ENCODE measurements at regions not wholly inside any gene's neighbourhood (a gene's known extent, or its start where the extent isn't known, plus 50 kb on each side); places are given as distances from the start of the nearest gene placed in this dataset.

DNA sequence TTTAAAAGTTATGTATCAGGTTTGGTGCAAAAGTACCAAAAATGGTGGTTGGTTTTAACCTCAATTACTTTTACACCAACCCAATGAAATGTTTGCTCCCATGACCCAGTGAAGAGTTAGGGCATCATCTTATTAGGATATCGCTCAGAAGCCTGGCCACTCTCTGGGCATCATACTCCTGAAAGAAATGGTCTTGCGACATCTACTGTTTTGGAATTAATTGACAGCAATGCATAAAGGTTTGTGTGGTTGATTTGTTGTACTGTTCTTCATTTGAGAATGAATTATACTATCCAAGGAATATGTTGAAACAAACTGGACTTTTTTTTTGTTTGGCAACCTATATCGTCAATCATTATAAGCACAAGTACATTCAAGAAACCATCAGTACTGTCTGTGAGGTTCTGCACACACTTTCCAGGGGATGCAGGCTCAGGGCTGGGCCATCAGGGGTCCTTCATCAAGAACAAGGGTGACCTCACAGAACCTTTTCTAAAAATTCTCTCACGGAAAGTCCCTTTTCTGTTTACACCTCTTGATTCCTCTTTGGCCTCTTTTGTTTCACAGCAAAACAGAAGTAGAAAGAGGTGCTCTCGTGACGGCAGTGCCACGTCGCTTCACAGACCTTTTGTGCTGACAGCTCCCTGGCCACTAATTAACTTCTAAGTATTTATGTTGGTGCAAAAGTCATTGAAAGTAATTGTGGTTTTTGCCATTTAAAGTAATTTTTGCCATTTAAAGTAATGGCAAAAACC lies 117.2 kb upstream of the KLF6 start:
- DNase-seq (ENCODE audit: low read depth), result no peak

- DNase-seq (ENCODE audit: low read depth), result no peak
These were observed 116.4 kb upstream of the KLF6 start for GRCh38 chr10:3901370-3901769.

- no peak for DNase-seq (ENCODE audit: low read depth)
These were observed 115.4 kb upstream of the KLF6 start for GRCh38 chr10:3900391-3900790.

GRCh38 chr10:3898821-3899220 lies 113.8 kb upstream of the KLF6 start:
- DNase-seq (ENCODE audit: low read depth), result no peak

GRCh38 chr10:3897156-3897555 lies 112.1 kb upstream of the KLF6 start:
- no peak for DNase-seq (ENCODE audit: low read depth)

DNA sequence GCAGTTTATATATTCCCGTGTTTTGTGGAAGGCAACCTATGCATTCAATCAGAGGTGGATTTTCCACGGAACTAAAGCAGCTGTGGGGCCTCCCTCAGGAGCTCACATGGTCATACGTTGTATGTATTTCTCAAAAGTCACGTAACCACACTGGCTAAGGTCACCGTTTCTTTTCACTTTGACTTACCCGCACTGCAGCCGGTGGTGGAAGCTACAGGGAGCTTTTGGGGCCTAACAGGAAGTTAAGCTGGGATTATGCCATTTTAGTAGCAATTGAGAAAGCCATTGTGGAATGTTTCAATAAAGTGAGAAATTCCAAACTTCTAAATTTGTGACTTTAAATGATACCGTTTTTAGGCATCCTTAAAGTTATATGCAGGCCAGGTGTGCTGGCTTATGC lies 111.2 kb upstream of the KLF6 start:
- no peak for DNase-seq (ENCODE audit: low read depth)

DNA sequence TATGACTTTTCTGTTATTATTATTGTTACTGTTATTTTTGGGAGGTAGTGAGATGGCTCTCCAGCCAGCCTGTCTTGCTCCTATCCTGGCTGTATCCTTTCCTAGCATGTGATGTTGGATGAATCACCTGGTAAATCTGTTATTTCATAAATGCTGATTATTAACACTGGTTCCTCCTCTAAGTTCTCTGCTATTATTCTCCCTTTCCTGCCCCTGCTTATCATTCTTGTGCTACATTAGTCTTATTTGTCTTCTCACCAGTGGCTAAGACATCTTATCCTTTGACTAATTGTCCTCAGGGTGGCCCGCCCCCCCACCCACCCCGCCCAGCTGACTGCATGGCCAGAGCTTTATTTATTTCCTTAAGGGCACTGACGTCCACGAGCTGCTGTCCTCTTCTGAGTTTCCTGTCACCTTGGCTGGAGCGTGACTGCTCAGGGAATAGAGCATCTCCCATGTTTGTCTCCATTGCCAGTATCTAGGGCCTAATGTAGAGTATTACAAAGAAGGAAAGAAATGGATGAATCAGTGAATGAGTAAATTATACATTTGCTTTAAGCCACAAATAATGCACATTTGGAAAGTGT lies 110.1 kb upstream of the KLF6 start:
- no peak for DNase-seq (ENCODE audit: low read depth)

GRCh38 chr10:3893901-3894563 lies 109.0 kb upstream of the KLF6 start:
- no peak for DNase-seq (ENCODE audit: low read depth)

- DNase-seq (ENCODE audit: low read depth), result no peak
These were observed 107.7 kb upstream of the KLF6 start for GRCh38 chr10:3892440-3893425.

DNA sequence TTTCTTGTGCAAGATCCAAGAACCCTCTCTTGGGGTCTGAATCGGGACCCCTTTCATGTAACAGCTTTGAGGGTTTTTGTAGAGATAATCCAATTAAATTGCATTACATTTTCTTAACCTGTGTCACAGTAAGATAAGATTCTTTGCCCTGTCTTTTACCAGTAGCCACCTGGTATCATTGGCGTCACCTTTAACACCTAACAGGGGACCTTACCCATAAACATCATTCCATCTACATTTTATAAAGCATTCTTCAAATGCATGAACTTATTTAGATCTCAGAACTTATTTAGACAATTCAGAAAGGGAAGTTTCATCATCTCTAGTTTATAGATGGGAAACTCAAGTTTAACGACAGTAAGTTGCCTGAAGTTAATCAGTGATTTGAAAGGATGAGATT lies 106.4 kb upstream of the KLF6 start:
- no peak for DNase-seq (ENCODE audit: low read depth)

DNA sequence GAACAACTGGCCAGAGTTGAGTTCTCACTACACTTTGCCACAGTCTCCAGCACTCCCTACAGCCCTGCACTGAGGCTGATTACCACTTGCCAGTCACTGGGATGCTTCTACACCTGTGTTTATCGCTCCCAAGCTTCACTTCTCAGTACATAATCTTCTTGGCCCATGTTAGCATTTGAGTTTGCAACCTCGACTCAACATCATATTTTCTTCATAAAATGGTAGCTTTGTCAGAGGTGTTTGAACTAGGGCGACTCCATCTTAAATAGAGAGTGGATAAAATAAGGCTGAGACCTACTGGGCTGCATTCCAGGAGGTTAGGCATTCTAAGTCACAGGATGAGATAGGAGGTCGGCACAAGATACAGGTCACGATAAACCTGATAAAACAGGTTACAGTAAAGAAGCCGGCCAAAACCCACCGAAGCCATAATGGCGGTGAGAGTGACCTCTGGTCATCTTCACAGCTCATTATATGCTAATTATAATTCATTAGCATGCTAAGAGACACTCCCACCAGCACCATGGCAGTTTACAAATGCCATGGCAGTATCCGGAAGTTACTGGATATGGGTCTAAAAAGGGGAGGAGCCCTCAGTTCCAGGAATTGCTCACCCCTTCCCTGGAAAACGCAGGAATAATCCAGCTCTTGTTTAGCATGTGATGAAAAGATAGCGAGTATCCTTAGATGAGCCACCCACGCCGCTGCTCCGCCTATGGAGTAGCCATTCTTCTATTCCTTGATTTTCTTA lies 105.8 kb upstream of the KLF6 start:
- no peak for DNase-seq (ENCODE audit: low read depth)

DNA sequence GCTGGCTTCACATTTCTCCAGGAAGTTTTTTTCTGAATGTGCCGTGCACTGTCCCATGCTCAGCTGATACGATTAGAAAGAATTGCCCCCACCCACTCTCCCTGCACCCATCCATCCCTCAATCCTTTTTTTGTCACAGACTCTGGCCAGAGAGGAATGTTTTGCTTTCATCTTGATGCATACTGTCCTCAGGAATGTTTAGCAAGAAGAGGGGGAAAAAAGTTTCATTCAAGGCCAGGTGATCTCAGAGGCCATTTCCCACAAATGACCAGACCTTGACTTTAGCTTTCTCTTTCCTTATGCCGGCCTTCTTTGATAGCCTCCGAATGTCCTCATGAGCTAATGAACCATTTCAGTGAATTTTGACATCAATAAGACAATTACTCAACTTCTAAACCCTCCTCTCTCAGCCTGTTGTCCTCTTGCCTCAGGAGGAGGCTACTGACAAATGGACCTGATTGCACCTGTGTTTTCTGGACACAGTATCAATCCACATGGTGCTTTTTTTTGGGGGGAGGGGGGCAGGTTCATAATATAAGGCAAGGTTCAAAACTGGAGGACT lies 105.0 kb upstream of the KLF6 start:
- DNase-seq (ENCODE audit: low read depth), result no peak

DNA sequence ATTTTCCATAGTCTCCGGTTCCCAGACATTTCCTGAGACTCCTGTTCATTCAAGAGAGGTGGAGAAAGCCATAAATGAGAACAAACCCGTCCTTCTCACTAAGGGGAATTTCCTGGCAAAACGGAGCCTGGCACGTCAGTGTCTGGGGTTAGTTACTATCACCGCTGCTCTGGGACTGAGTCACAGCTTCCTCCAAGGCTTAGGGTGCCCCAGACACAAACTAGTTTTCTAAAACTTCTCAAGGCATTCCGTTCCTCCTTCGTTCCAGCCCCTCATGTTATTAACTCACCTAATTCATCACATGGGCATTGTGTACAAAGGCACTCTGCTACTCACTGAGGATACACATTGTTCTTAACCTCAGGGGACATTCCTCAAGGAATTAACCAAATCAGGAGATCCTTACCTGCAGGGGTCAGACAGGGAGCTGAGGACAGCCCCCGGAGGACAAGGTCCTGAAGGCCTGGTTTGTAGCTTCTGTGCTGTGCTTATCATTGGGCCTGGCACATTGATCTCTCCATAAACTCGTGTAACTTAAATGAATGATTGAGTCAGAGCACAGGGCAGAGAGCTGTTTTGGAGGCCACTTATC lies 103.0 kb upstream of the KLF6 start:
- DNase-seq (ENCODE audit: low read depth), result no peak

- DNase-seq (ENCODE audit: low read depth), result no peak
These were observed 102.4 kb upstream of the KLF6 start for GRCh38 chr10:3887404-3887803.

GRCh38 chr10:3886641-3887251 lies 101.7 kb upstream of the KLF6 start:
- DNase-seq (ENCODE audit: low read depth), result no peak

DNA sequence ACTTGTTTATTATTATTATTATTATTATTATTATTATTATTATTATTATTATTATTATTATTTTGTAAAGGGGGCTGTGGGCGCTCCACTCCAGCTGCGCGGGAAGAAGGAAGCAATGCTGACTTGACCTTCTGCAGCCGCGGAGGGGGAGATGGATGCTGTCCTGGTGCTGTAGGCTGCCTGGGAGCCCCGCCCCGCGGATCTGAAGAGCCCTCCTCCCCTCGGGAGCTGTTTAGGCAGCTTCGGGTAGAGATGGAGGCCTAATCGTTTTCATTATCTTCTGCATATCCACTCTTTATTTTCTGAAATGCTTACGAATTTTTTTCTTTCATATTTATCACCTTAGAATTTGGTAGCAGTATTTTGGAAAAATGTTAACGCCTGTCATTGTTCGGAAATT lies 101.2 kb upstream of the KLF6 start:
- DNase-seq (ENCODE audit: low read depth), result no peak

- DNase-seq (ENCODE audit: low read depth), result no peak
These were observed 97.8 kb upstream of the KLF6 start for GRCh38 chr10:3882855-3883254.

- no peak for DNase-seq (ENCODE audit: low read depth)
These were observed 96.6 kb upstream of the KLF6 start for GRCh38 chr10:3881622-3882021.

DNA sequence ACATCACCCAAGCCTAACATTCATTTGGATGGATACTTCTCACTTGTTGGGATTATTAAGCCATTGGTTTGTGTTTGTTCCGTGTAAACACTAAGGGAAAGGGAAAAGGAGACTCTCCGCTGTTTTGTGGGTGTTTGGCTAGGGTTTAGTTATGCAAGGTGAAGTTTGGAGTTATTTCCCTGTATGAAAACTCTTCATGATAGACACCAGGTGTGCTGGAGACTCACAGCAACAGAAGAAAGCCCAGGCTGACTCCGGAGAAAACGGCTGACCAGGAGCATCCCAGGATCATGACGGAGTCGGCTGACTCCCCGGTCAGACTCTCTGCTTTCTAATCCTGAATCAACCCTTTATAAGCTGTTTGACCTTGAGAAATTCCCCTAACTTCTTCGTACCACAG lies 94.1 kb upstream of the KLF6 start:
- DNase-seq (ENCODE audit: low read depth), result no peak

- no peak for DNase-seq (ENCODE audit: low read depth)
These were observed 92.4 kb upstream of the KLF6 start for GRCh38 chr10:3877211-3878000.

Data from activated T-cell treated with anti-CD3 and anti-CD28 coated beads for 48 hours (primary cell).